HG02642 (cell line): ENCODE measurements at regions not wholly inside any gene's neighbourhood (a gene's known extent, or its start where the extent isn't known, plus 50 kb on each side); places are given as distances from the start of the nearest gene placed in this dataset.
"Not testable (repeated sequence)": the region's sequence is repeated elsewhere in the genome, so short reads cannot be mapped to it uniquely, and the experiment has no call there.

Experiments used
- ATAC-seq: cut with Tn5 transposase; IDR thresholded peaks from one replicate; pipeline ENCODE4 v1.9.1; 2021; ENCODE audit warnings: mild to moderate bottlenecking; ENCODE audit not compliant: unreplicated experiment, poor library complexity

GRCh38 chr3:99325402-99325801, 313.0 kb upstream of the COL8A1 start:
- no peak for ATAC-seq

- no peak for ATAC-seq
These were observed 313.7 kb upstream of the COL8A1 start for GRCh38 chr3:99324636-99325203.

- no peak for ATAC-seq
These were observed 314.5 kb upstream of the COL8A1 start for GRCh38 chr3:99323940-99324339.

- ATAC-seq = no peak
These were observed 315.8 kb upstream of the COL8A1 start for GRCh38 chr3:99322551-99322950.

GRCh38 chr3:99321261-99321660, 317.1 kb upstream of the COL8A1 start:
- no peak for ATAC-seq

- no peak for ATAC-seq
These were observed 318.4 kb upstream of the COL8A1 start for GRCh38 chr3:99319961-99320360.

GRCh38 chr3:99319450-99319849, 318.9 kb upstream of the COL8A1 start:
- no peak for ATAC-seq

- no peak for ATAC-seq
These were observed 321.2 kb upstream of the COL8A1 start for GRCh38 chr3:99317201-99317600.

GRCh38 chr3:99315896-99316295, 322.5 kb upstream of the COL8A1 start:
- no peak for ATAC-seq

GRCh38 chr3:99313485-99313884, 324.9 kb upstream of the COL8A1 start:
- no peak for ATAC-seq

- ATAC-seq = no peak
These were observed 339.7 kb upstream of the COL8A1 start for GRCh38 chr3:99298661-99299060.

- no peak for ATAC-seq
These were observed 342.6 kb upstream of the COL8A1 start for GRCh38 chr3:99295836-99296235.

GRCh38 chr3:99294092-99294491, 344.3 kb upstream of the COL8A1 start:
- not testable (repeated sequence) for ATAC-seq

GRCh38 chr3:99287876-99288275, 350.5 kb upstream of the COL8A1 start:
- ATAC-seq = no peak

GRCh38 chr3:99286266-99286845, 352.0 kb upstream of the COL8A1 start:
- no peak for ATAC-seq

GRCh38 chr3:99269606-99270351, 368.3 kb upstream of the DCBLD2 start:
- no peak for ATAC-seq

- ATAC-seq = no peak
These were observed 355.3 kb upstream of the DCBLD2 start for GRCh38 chr3:99256788-99257187.

- ATAC-seq = no peak
These were observed 352.5 kb upstream of the DCBLD2 start for GRCh38 chr3:99253963-99254355.

- ATAC-seq = no peak
These were observed 349.4 kb upstream of the DCBLD2 start for GRCh38 chr3:99250821-99251355.

- no peak for ATAC-seq
These were observed 348.8 kb upstream of the DCBLD2 start for GRCh38 chr3:99250272-99250671.

- ATAC-seq = no peak
These were observed 348.1 kb upstream of the DCBLD2 start for GRCh38 chr3:99249627-99250026.

- no peak for ATAC-seq
These were observed 347.4 kb upstream of the DCBLD2 start for GRCh38 chr3:99248913-99249312.
